HG03571 (cell line): ENCODE measurements at regions not wholly inside any gene's neighbourhood (a gene's known extent, or its start where the extent isn't known, plus 50 kb on each side); places are given as distances from the start of the nearest gene placed in this dataset.

ENCODE experiments used
- ATAC-seq: cut with Tn5 transposase; IDR thresholded peaks from one replicate; pipeline ENCODE4 v1.9.1; 2021; ENCODE audit not compliant: unreplicated experiment

DNA sequence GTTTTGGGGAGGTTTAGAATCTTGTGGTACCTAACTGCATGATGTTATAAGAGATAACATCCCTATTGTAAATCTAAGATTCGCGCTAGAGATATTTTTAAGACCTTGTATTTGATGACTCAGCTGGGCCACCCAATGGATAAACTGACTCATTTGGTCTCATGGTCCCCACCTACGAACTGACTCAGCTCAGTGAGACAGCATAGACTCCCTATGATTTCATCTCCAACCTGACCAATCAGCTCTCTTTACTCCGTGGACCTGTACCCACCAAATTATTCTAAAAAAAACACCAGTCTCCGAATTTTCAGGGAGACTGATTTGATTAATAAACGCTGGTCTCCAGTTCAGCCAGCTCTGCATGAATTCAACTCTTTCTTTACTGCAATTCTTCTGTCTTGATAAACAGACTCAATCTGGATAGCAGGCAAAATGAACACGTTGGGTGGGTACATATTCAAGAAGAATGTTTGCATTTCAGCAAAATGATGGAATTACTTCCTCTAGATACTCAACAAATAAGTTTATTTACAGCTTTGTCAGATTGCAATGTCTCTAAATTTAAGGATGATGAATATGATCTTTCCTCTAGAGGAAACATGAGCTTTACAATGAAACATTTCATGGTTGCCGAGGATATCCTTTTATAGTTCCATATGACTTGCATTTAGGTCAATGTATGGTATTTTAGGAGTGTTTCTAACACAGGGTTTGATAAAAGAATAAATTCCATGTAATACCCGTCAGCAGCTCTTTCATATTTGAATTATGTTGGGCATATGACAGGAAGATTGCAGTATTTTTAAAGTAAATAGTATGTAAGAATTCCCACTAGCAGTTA lies 516.6 kb upstream of the RGS18 start:
- no peak for ATAC-seq

DNA sequence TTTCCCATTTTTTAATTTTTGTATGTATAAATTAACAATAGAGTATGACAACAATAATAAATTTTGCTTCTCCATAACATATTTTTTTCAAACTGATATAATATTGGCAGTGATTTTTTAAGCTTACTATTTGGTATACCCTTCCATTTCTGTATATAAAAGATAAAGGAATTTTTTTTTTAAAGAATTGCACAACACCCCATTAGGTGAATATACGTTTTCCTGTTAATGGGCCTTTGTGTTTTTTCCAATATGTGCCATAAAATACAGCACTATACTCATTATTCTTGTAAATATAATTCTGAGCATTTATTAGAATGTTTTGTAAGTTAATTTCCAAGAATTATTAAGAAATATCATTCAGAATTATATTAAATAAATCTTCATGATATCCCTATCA lies 515.2 kb upstream of the RGS18 start:
- ATAC-seq = no peak

DNA sequence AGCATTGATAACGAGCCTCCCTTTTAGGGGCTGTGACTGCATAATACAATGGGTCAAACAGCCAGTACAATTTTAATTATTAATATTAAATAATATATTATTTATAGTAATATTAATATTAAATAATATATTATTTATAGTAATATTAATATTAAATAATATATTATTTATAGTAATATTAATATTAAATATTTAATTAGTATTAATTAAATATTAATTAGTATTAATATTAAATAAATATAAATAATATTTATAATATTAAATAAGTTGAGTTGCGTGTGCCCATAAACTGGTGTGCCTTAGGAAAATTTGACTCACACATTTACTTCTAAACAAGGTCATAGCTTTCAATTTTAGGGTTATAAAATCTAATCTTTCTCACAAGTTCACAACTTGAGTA lies 509.3 kb upstream of the RGS18 start:
- ATAC-seq = no peak

DNA sequence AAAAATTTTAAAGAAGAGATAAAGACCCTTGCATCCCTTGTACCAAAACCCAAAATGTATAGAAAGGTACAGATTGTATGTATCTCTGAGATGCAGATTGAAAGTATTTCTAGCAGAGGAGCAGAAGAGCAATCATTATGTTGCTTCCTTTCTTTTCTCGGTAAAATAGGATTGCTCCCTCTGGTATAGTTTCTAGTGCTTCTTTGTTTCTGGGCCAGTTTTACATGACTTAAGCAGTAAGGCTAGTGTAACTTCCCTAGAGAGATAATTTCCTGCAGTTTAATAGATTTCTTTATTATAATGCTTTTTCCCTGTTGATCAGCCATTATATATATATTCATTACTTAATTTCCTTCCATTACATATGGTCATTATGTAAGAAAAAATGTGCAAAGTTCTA lies 496.2 kb upstream of the RGS18 start:
- no peak for ATAC-seq

DNA sequence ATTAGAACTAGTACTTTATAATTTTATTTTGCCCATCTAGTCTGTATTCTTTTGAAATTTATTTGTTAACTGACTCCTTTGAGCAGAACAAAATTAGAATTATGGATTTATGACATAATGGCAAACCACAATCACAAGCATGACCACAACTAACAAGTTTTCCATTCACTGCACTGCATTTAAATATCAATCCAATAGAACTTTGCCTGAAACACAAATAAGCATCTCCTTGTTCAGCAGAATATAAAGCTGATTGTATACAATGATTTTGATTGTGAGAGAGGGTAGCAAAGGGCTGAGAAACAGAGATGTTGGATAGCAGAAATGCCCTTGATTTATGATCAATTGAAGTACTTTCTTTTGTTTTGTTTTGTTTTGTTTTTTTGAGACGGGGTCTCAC lies 495.5 kb upstream of the RGS18 start:
- ATAC-seq = no peak

DNA sequence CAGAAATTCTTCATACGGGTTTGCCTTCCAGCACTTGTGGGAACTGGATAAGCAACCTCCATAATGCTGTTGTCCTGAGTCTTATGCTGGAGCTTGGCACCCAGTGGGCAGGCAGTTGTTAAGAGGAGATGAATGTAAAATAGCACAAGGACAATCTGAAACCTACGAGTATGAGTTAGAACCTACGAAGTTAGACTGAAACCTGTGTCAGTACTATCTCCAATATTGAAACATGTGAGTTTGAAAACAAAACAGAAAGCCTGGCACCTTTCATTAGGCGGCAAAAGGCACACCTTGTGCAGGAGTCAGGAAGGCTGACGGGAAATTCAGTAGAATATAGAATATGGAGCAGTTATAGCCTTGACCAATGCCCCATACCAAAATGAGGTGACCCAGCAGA lies 489.7 kb upstream of the RGS18 start:
- no peak for ATAC-seq

DNA sequence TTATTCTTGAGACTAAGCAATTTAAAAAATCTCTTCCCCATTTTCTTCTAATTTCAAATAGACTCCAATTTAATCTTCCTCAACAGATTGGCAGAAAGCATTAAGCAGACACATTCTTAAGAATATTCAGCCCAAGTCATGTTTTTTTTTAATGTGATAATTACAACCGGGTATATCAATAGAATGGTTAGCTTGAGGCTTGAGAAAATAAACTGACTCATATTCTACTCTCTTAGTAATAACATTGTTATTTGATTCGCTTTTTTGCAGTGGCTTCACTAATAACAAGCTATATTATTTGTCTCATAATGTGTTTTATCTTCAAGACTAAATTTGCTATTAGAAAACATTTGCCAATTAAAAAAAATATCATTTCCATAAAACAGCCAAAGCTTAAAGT lies 488.6 kb upstream of the RGS18 start:
- ATAC-seq = no peak

DNA sequence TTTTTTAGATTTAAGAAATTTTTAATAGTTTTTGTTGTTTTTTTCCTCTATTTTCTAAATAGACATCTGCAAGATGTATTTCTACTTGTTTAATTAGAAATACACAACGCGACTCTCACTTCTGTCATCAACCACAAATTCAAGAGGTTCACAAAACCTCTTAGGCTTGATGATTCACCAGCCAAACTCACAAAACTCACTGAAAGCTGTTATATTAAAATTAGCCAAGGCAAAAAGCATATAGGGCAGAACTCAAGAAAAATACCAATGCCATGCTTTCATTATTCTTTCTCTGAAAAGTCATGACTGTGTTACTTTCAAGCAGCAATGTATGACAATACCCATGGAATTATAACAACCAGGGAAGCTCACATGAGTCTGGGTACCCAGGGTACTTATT lies 487.0 kb upstream of the RGS18 start:
- no peak for ATAC-seq

DNA sequence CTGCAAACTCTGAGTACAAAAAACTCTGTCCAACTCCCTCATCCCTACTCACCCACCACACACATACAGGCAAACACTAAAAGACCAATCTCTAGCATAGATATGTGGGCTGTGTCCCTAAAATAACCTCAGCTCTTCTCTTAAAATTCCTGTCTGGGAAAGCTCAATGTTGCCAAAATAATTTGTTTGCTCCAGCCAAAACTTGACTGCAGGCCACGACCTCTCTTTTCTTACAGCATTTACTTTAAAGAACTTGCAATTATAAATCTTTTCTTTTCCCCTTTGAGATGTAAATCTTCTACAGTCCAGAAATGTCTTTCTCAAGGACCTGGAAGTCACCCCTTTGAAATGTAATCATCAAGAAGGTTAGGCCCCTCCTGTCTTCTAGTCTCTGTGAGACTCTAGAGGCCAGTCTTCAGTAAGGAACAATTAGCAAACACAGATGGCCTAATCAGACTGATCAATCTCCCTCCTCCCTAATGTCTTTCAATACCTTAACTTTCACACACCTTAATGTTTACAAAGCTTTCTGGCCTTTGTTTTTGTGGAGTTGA lies 483.6 kb upstream of the RGS18 start:
- ATAC-seq = no peak

DNA sequence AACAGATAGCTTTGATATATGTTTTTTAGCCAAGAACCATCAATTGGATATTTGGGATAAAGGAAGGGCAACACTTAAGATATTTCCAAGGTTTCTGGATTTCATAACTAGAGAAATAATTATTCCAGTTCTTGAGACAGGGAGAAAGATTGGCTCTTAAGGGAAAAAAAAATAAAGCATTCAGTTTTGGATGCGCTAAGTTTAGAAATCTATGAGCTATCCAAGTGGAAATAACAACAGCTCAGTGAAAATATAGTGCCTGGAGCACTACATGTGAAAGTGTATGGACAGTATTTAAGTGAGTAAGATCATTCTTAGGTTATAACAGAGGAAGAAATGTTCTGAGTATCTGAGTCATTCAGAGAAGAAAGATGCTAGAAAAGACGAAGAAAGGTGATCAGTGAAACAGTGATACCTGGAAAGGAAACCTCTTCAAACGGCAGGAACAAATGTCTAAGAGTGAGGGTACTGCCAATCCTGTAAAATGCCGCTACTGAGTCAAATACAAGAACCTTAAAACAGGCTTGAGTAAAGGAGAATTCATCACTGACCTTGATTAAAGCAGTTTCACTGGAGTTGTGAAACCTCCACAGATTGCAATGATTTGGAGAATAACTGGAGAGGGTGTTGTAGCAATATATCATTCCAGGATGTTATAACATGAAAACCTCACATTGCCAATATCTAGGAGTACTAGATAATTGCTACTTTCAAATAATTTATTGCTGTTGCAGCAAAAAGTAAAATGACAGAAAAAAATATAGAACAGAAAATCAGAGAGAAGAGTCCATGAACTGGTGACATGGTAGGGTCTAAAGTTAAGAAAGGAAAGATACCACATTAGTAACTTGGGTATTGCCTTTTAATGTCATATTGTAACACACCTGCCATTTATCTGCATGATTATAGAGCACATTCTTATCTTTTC lies 482.1 kb upstream of the RGS18 start:
- no peak for ATAC-seq

DNA sequence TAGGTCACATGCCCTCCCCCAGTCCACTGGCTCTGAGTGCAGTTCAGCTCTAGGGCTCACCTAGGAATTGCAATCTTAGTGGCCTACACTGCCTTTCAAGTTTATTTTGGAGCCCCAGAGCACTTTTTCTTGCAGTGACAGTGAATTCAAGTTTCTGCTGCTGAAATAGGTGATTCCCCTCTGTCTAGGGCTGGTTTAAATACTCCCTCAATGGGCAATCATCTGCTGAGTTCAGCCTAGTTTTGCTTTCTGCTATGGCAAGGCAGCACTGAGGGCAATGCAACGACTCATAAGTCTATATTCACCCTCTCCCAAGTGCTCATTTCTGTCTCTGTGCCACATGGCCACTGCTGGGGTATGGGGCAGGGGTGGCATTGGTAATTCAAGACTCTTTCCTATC lies 472.6 kb upstream of the RGS18 start:
- no peak for ATAC-seq

DNA sequence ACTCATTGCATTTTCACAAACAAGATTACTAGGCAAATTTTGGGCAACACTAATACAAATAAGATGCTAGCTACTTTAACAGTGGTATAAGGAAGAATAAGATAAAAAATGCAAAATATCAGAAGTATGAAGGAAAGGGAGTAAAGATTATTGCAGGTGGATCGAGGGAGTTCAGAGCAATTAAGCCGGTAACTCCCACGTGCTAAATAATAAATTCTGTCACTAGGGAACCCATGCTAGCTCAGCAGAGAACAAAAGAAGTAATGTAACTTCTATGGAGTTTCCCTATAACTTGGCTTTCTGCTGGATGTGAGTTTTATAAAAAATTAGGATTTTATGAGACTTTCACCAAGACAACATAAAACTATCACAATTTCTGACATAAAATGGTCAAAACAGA lies 470.5 kb upstream of the RGS18 start:
- no peak for ATAC-seq

DNA sequence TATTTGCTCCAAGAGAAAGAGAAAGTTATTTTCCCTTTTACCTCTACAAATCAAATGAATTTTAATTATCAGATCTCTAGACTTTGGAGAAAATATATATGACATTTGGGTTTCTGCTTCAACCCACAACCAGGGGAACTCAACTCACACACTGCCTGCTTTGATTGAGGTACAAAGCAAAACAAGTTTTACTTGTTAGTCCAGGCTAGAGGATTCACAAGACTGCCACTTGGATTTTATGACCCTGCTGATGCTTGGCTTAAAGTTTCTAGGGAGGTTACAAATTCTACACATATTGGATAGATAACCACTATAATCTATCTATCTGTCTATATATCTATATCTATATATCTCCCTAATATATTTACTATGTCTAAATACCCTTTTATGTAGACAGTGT lies 467.3 kb upstream of the RGS18 start:
- ATAC-seq = no peak

DNA sequence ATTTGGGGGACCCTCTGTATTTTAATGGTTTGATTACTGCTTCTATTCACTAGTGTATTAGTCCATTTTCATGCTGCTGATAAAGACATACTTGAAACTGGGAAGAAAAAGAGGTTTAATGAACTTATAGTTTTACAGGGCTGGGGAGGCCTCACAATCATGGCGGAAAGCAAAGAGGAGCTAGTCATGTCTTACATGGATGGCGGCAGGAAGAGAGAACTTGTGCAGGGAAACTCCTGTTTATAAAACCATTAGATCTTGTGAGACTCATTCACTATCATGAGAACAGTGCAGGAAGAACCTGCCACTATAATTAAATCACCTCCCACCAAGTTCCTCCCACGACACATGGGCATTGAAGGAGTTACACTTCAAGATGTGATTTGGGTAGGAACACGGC lies 464.5 kb upstream of the RGS18 start:
- no peak for ATAC-seq

DNA sequence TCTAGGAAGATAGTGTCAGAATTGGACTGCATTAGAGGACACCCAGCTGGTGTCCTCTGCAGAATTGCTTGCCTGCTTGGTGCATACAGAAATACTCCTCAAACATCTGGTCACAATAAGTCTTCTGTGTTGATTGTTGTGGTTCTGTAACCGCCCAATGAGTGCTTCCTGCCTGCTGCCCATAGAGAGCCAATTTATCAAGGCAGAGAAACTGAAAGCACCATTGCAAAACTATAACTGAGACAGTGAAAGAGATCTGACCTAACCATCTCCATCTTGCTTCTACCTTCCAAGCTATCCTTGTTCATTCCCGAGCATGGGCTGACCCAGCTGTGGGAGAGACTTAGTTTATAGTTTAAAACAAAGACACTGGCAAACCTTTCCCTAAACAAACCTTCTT lies 462.4 kb upstream of the RGS18 start:
- peak; percentile 65 for ATAC-seq

DNA sequence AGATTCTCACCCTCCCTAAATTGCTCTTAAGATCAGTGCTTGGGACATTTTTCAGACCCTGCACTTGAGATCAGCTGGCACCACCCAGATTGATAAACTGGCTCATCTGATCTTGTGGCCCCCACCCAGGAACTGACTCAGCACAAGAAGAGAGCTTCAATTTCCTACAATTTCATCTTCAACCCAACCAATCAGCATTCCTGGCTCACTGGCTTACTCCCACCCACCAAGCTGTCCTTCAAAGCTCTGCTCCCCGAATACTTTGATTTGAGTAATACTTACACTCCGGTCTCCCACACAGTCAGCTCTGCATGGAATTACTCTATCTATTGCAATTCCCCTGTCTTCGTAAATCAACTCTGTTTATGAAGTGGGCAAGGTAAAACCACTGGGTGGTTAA lies 461.9 kb upstream of the RGS18 start:
- ATAC-seq = no peak

DNA sequence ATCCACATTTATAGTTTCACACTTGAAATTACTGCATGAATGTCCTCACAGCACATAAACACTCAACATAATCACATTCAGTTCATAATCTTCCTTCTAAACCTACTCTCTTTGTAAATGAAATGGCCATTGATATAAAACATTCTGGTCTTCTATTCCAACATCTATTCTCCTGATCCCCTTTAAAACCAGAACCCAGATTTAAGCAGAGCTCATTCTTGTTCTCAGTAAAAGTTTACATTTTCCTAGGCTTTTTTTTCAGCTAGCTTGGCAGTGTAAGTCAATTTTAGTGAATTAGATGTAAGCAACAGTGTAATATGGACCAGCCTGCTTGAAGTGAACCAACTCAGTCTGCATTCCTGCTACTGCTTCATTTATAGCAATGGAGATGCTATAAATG lies 460.7 kb upstream of the RGS18 start:
- no peak for ATAC-seq

DNA sequence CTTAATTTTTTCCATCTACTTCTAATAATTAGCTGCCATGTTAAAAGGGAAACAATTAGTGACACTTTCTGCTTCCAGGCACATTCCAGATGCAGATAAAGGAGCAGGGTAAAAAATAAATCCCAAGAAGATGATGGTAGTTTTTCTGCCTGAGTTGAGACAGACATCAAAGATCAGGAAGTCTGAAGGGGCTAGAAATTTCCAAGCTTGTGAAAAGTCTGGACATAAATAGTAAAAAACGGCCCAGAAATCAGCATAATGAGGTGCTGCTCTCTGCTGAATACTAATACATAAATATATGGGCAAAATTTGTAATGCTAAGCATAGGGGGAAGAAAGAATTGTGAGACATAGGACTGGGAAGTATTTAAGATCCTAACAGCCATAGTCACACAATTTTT lies 460.0 kb upstream of the RGS18 start:
- no peak for ATAC-seq

DNA sequence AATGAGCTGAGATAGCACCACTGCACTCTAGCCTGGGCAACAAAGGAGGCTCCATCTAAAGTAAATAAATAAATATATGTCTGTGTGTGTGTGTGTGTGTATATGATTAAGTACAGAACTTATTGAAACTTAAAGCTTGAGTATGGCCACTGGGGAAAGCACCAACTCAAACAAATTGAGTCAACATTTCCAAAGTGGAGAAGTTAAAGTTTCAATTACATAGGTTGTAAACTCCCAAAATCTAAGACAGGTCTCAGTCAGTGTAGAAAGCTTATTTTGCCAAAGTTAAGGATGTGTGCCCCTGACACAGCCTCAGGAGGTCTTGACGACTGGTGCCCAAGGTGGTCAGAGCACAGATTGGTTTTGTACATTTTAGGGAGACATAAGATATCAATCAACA lies 458.9 kb upstream of the RGS18 start:
- ATAC-seq = no peak

DNA sequence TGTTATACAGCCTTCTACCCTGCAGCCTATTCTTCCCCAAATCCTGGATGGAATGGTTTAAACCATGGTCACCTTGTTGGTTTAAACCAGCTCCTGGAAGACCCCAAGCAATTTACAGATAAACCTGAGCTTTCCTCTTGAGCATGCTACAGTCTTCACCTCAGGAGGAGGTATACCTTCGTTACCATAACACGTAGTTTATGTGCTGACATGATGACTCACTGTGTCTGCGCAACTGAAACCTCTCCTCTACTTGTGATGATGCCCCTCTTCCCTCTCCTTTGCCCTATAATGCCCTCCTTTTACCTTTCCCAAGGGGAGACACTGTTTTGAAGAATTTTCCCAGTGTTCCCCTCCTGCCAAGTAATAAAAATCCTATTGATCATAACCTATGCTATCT lies 457.3 kb upstream of the RGS18 start:
- no peak for ATAC-seq

DNA sequence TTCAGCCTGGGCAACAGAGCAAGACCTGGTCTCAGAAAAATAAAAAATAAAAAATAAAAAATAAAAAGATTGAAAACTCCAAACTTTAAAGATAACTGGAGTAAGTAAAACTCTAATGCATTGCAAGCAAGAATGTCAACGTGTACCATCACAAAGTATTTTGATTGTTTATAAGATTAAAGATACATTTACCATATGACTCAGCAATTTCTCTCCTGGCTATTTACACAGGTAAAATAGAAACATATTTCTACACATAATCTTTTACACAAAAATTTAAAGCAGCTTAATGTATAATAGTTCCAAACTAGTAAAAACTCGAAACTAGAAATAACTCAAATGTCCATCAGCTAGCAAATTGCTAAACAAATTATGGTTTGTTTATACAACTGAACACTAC lies 456.1 kb upstream of the RGS18 start:
- no peak for ATAC-seq

DNA sequence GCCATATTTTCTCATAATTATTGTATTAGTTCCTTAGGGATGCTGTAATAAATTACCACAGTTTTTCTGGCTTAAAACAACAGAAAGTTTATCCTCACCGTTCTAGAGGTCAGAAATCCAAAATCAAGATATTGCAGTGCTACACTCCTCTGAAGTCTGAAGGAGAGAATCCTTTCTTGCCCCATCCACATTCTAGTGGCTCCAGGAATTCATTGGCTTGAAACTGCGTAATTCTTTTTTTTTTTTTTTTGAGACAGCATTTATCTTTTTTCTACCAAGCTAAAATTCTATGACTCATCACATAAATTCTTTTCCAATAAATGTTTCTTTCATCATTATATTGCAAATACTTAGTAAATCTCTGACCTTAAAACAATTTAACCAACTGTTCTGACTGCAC lies 451.0 kb upstream of the RGS18 start:
- no peak for ATAC-seq
